Chondrocyte (in vitro differentiated cells): ENCODE measurements at regions not wholly inside any gene's neighbourhood (a gene's known extent, or its start where the extent isn't known, plus 50 kb on each side); places are given as distances from the start of the nearest gene placed in this dataset.

Experiments used
- DNase-seq: peaks from one replicate; pipeline ENCODE4 v3.0.0; 2021; ENCODE audit warnings: mixed read lengths, low spot score
- H3K27ac Mint-ChIP-seq: one replicate; pipeline ENCODE4 v1.8.0; 2021; ENCODE audit warnings: mild to moderate bottlenecking, moderate library complexity, mixed read lengths; ENCODE audit not compliant: unreplicated experiment
- H3K27me3 Mint-ChIP-seq: 2 replicates; pipeline ENCODE4 v1.8.0; 2021; ENCODE audit warnings: low read depth, mixed read lengths
- H3K36me3 Mint-ChIP-seq: 2 replicates; pipeline ENCODE4 v1.8.0; 2021; ENCODE audit warnings: low read depth, mixed read lengths
- H3K4me1 Mint-ChIP-seq: 2 replicates; pipeline ENCODE4 v1.8.0; 2021; ENCODE audit warnings: low read depth, mild to moderate bottlenecking, mixed read lengths
- H3K4me3 Mint-ChIP-seq: one replicate; pipeline ENCODE4 v1.8.0; 2021; ENCODE audit warnings: mild to moderate bottlenecking, moderate library complexity, mixed read lengths; ENCODE audit not compliant: unreplicated experiment
- H3K9me3 Mint-ChIP-seq: 2 replicates; pipeline ENCODE4 v1.8.0; 2021; ENCODE audit warnings: low read depth, mixed read lengths
- TF ChIP-seq, protein P1 (sequence below): fragments of 200-600 bp; sonication (generic); IDR thresholded peaks from 2 replicates; pipeline ENCODE4 v1.5.0; 2021; ENCODE audit warnings: antibody characterized with exemption, mild to moderate bottlenecking, moderate library complexity

DNA sequence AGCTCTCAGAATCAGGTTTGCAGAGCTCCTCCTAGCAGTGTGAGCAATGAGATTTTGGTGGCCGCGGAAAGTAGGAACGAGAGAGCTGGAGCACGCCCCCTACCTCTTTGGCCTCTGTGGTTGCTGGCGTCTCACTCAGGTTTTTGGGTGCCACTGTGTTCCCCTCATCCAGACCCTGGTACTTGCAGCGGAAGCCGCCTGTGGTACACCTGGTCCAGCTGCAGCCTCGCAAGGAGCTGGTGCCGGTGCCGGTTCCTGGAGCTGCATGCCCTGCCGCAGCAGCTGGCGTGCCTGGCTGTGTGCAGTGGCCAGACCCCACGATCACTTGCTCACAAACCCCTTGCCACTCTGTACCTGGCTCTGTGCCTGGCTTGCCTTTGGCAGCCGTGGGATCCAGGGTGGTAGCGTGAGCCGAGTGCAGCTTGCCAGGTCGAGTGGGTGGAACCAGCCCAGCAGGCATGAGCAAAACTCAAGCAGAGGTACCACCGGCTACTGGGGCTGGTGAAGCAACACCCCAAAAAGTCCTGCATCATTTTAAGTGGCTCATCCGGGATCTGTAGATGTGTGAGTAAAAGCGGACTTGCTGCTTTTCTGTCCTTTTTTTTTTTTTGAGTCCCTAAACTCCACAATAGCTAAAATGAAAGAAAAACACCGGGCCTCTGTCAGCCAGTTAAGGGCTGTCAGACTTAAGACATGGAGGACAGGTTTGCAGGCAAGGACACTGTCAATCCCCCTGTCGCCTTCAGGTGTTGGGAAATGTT, 844.9 kb downstream of the KCNT2 start:
- no peaks in the 10 kb centered on the region for H3K36me3 Mint-ChIP-seq

DNA sequence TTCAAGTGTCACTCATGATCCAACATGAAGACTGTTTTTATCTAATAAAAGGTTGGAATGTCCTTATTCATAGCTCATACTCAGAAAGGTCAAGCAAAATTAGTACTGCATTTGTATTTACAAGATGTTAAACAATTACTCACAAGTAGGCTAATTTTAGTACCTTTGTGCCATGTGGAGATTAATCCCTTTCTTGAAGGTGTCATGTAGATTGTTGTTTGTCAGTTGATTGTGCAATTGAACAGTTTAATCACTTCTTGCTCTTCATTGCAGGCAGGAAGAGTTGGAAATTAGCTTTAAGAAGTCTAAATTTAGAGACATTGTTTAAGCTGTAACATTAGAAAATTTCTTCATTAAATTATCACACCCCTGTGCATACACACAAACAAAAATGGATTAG, 847.1 kb downstream of the KCNT2 start:
- no peak for DNase-seq
- H3K4me3 Mint-ChIP-seq = no peak overlapping the region
- TF ChIP-seq, protein P1, sequence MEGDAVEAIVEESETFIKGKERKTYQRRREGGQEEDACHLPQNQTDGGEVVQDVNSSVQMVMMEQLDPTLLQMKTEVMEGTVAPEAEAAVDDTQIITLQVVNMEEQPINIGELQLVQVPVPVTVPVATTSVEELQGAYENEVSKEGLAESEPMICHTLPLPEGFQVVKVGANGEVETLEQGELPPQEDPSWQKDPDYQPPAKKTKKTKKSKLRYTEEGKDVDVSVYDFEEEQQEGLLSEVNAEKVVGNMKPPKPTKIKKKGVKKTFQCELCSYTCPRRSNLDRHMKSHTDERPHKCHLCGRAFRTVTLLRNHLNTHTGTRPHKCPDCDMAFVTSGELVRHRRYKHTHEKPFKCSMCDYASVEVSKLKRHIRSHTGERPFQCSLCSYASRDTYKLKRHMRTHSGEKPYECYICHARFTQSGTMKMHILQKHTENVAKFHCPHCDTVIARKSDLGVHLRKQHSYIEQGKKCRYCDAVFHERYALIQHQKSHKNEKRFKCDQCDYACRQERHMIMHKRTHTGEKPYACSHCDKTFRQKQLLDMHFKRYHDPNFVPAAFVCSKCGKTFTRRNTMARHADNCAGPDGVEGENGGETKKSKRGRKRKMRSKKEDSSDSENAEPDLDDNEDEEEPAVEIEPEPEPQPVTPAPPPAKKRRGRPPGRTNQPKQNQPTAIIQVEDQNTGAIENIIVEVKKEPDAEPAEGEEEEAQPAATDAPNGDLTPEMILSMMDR = no peak
- H3K4me1 Mint-ChIP-seq = peaks cover 3% of the 10 kb centered on the region
- H3K27me3 Mint-ChIP-seq = no peaks in the 10 kb centered on the region
- peaks cover 2% of the 10 kb centered on the region for H3K9me3 Mint-ChIP-seq
- H3K27ac Mint-ChIP-seq = no peak overlapping the region
- H3K36me3 Mint-ChIP-seq = no peaks in the 10 kb centered on the region

More for the DNA sequence above, 844.9 kb downstream of the KCNT2 start:
- TF ChIP-seq, protein P1 = no peak
- H3K9me3 Mint-ChIP-seq = peaks cover 7% of the 10 kb centered on the region
- no peak overlapping the region for H3K4me3 Mint-ChIP-seq
- H3K27me3 Mint-ChIP-seq = no peaks in the 10 kb centered on the region
- no peak overlapping the region for H3K27ac Mint-ChIP-seq
- peak; percentile 82 for DNase-seq
- H3K4me1 Mint-ChIP-seq = peaks cover 7% of the 10 kb centered on the region

GRCh38 chr1:195756109-195756508, 852.1 kb downstream of the KCNT2 start:
- no peak overlapping the region for H3K4me3 Mint-ChIP-seq
- peaks cover 3% of the 10 kb centered on the region for H3K9me3 Mint-ChIP-seq
- DNase-seq = no peak
- no peak overlapping the region for H3K27ac Mint-ChIP-seq
- TF ChIP-seq, protein P1 = no peak
- H3K27me3 Mint-ChIP-seq = no peaks in the 10 kb centered on the region
- H3K36me3 Mint-ChIP-seq = no peaks in the 10 kb centered on the region
- no peaks in the 10 kb centered on the region for H3K4me1 Mint-ChIP-seq

- H3K4me3 Mint-ChIP-seq = no peak overlapping the region
- peaks cover 3% of the 10 kb centered on the region for H3K9me3 Mint-ChIP-seq
- no peaks in the 10 kb centered on the region for H3K4me1 Mint-ChIP-seq
- H3K36me3 Mint-ChIP-seq = no peaks in the 10 kb centered on the region
- no peak for DNase-seq
- no peak overlapping the region for H3K27ac Mint-ChIP-seq
- TF ChIP-seq, protein P1 = no peak
- H3K27me3 Mint-ChIP-seq = no peaks in the 10 kb centered on the region
These were observed 853.4 kb downstream of the KCNT2 start for GRCh38 chr1:195754874-195755273.

- Mint-ChIP-seq H3K36me3 (no peaks in the 10 kb centered on the region), H3K4me3 (no peak overlapping the region), H3K27me3 (no peaks in the 10 kb centered on the region), H3K4me1 (no peaks in the 10 kb centered on the region), H3K27ac (no peak overlapping the region), H3K9me3 (peaks cover 3% of the 10 kb centered on the region)
- TF ChIP-seq, protein P1 = no peak
- no peak for DNase-seq
These were observed 853.9 kb downstream of the KCNT2 start for GRCh38 chr1:195754303-195754702.
